ENCODE measurements at regions not wholly inside any gene's neighbourhood (a gene's known extent, or its start where the extent isn't known, plus 50 kb on each side); places are given as distances from the start of the nearest gene placed in this dataset.
"Not testable (repeated sequence)": the region's sequence is repeated elsewhere in the genome, so short reads cannot be mapped to it uniquely, and the experiment has no call there.

- H3K4me1 Mint-ChIP-seq (ENCODE audit: low read depth); ATAC-seq (replicated peaks in 1 of 2); H3K9me3 Mint-ChIP-seq; H3K27me3 Mint-ChIP-seq (ENCODE audit: low read depth); H3K4me3 Mint-ChIP-seq; H3K36me3 Mint-ChIP-seq (ENCODE audit: insufficient read depth in 2 of 2); H3K27ac Mint-ChIP-seq; DNase-seq: not testable (repeated sequence)
Measured at GRCh38 chrX:40387311-40387710, 193.5 kb upstream of the ATP6AP2 start.

- no peaks in the 10 kb centered on the region for H3K4me1 Mint-ChIP-seq (ENCODE audit: low read depth)
- ATAC-seq (replicated peaks in 1 of 2) (no peak), DNase-seq (no peak)
- no peak overlapping the region for H3K4me3 Mint-ChIP-seq
- H3K27ac Mint-ChIP-seq, result no peak overlapping the region
- H3K27me3 Mint-ChIP-seq (ENCODE audit: low read depth), result peaks cover 8% of the 10 kb centered on the region
- no peaks in the 10 kb centered on the region for H3K36me3 Mint-ChIP-seq (ENCODE audit: insufficient read depth in 2 of 2)
- no peaks in the 10 kb centered on the region for H3K9me3 Mint-ChIP-seq
Measured at GRCh38 chrX:40385682-40386081, 195.1 kb upstream of the ATP6AP2 start.

- Mint-ChIP-seq H3K27ac (no peak overlapping the region), H3K9me3 (no peaks in the 10 kb centered on the region), H3K4me1 (ENCODE audit: low read depth) (no peaks in the 10 kb centered on the region), H3K27me3 (ENCODE audit: low read depth) (peaks cover 8% of the 10 kb centered on the region), H3K4me3 (no peak overlapping the region), H3K36me3 (ENCODE audit: insufficient read depth in 2 of 2) (no peaks in the 10 kb centered on the region)
- DNase-seq (no peak), ATAC-seq (replicated peaks in 1 of 2) (no peak)
Measured at GRCh38 chrX:40385256-40385655, 195.5 kb upstream of the ATP6AP2 start.

- Mint-ChIP-seq H3K4me3 (no peak overlapping the region), H3K36me3 (ENCODE audit: insufficient read depth in 2 of 2) (no peaks in the 10 kb centered on the region), H3K9me3 (peaks cover 0 to under 1% of the 10 kb centered on the region in 2 donors), H3K27ac (no peak overlapping the region), H3K27me3 (ENCODE audit: low read depth) (peaks cover 14% of the 10 kb centered on the region), H3K4me1 (ENCODE audit: low read depth) (no peaks in the 10 kb centered on the region)
- no peak for DNase-seq
- no peak for ATAC-seq (replicated peaks in 1 of 2)
Measured at GRCh38 chrX:40383969-40384368, 196.8 kb upstream of the ATP6AP2 start.

- DNase-seq (no peak), ATAC-seq (replicated peaks in 1 of 2) (no peak)
- Mint-ChIP-seq H3K4me3 (no peak overlapping the region), H3K9me3 (peaks cover 0 to 4% of the 10 kb centered on the region in 2 donors), H3K27ac (no peak overlapping the region), H3K27me3 (ENCODE audit: low read depth) (peaks cover 20% of the 10 kb centered on the region), H3K4me1 (ENCODE audit: low read depth) (no peaks in the 10 kb centered on the region), H3K36me3 (ENCODE audit: insufficient read depth in 2 of 2) (peaks cover 0 to 3% of the 10 kb centered on the region in 2 donors)
Measured at GRCh38 chrX:40383360-40383759, 197.4 kb upstream of the ATP6AP2 start.

GRCh38 chrX:40380655-40381488 lies 199.9 kb upstream of the ATP6AP2 start:
- Mint-ChIP-seq H3K27ac (no peak overlapping the region), H3K27me3 (ENCODE audit: low read depth) (peaks cover 21% of the 10 kb centered on the region), H3K4me3 (no peak overlapping the region), H3K4me1 (ENCODE audit: low read depth) (no peaks in the 10 kb centered on the region), H3K36me3 (ENCODE audit: insufficient read depth in 2 of 2) (peaks cover 0 to 3% of the 10 kb centered on the region in 2 donors), H3K9me3 (peaks cover 0 to 4% of the 10 kb centered on the region in 2 donors)
- DNase-seq (no peak), ATAC-seq (replicated peaks in 1 of 2) (no peak)

GRCh38 chrX:40377684-40378083 lies 203.1 kb upstream of the ATP6AP2 start:
- DNase-seq (no peak), ATAC-seq (replicated peaks in 1 of 2) (no peak)
- Mint-ChIP-seq H3K36me3 (ENCODE audit: insufficient read depth in 2 of 2) (peaks cover 0 to 3% of the 10 kb centered on the region in 2 donors), H3K4me3 (no peak overlapping the region), H3K9me3 (peaks cover 0 to 4% of the 10 kb centered on the region in 2 donors), H3K27ac (no peak overlapping the region), H3K27me3 (ENCODE audit: low read depth) (peaks cover 19% of the 10 kb centered on the region), H3K4me1 (ENCODE audit: low read depth) (no peaks in the 10 kb centered on the region)

- H3K27me3 Mint-ChIP-seq (ENCODE audit: low read depth), result peaks cover 23% of the 10 kb centered on the region
- no peak overlapping the region for H3K27ac Mint-ChIP-seq
- ATAC-seq (replicated peaks in 1 of 2) (no peak), DNase-seq (no peak)
- H3K4me3 Mint-ChIP-seq, result no peak overlapping the region
- no peaks in the 10 kb centered on the region for H3K4me1 Mint-ChIP-seq (ENCODE audit: low read depth)
- peaks cover 0 to 4% of the 10 kb centered on the region in 2 donors for H3K9me3 Mint-ChIP-seq
- peaks cover 0 to 3% of the 10 kb centered on the region in 2 donors for H3K36me3 Mint-ChIP-seq (ENCODE audit: insufficient read depth in 2 of 2)
Measured at GRCh38 chrX:40374486-40374885, 206.3 kb upstream of the ATP6AP2 start.

- Mint-ChIP-seq H3K4me3 (no peak overlapping the region), H3K4me1 (ENCODE audit: low read depth) (no peaks in the 10 kb centered on the region), H3K27me3 (ENCODE audit: low read depth) (peaks cover 15% of the 10 kb centered on the region)
Measured at GRCh38 chrX:40373641-40374040, 207.1 kb upstream of the ATP6AP2 start.

GRCh38 chrX:40373025-40373424 lies 207.7 kb upstream of the ATP6AP2 start:
- Mint-ChIP-seq H3K27me3 (ENCODE audit: low read depth) (peaks cover 11% of the 10 kb centered on the region), H3K4me3 (no peak overlapping the region)
- no peak for DNase-seq

More at GRCh38 chrX:40373641-40374040, 207.1 kb upstream of the ATP6AP2 start:
- peaks cover 0 to under 1% of the 10 kb centered on the region in 2 donors for H3K9me3 Mint-ChIP-seq
- H3K36me3 Mint-ChIP-seq (ENCODE audit: insufficient read depth in 2 of 2), result peaks cover 0 to under 1% of the 10 kb centered on the region in 2 donors
- no peak for ATAC-seq (replicated peaks in 1 of 2)
- no peak for DNase-seq
- no peak overlapping the region for H3K27ac Mint-ChIP-seq

GRCh38 chrX:40371376-40371775 lies 209.4 kb upstream of the ATP6AP2 start:
- Mint-ChIP-seq H3K27me3 (ENCODE audit: low read depth) (peaks cover 19% of the 10 kb centered on the region), H3K4me3 (no peak overlapping the region), H3K9me3 (no peaks in the 10 kb centered on the region), H3K27ac (no peak overlapping the region), H3K36me3 (ENCODE audit: insufficient read depth in 2 of 2) (no peaks in the 10 kb centered on the region), H3K4me1 (ENCODE audit: low read depth) (no peaks in the 10 kb centered on the region)
- DNase-seq, result no peak
- no peak for ATAC-seq (replicated peaks in 1 of 2)

More at GRCh38 chrX:40373025-40373424, 207.7 kb upstream of the ATP6AP2 start:
- no peaks in the 10 kb centered on the region for H3K36me3 Mint-ChIP-seq (ENCODE audit: insufficient read depth in 2 of 2)
- H3K27ac Mint-ChIP-seq, result no peak overlapping the region
- H3K4me1 Mint-ChIP-seq (ENCODE audit: low read depth), result no peaks in the 10 kb centered on the region
- no peaks in the 10 kb centered on the region for H3K9me3 Mint-ChIP-seq
- no peak for ATAC-seq (replicated peaks in 1 of 2)

- Mint-ChIP-seq H3K27me3 (ENCODE audit: low read depth) (peaks cover 18% of the 10 kb centered on the region), H3K4me1 (ENCODE audit: low read depth) (no peaks in the 10 kb centered on the region), H3K4me3 (no peak overlapping the region), H3K36me3 (ENCODE audit: insufficient read depth in 2 of 2) (no peaks in the 10 kb centered on the region), H3K27ac (no peak overlapping the region), H3K9me3 (peaks cover 2 to 3% of the 10 kb centered on the region in 2 donors)
- DNase-seq (no peak), ATAC-seq (replicated peaks in 1 of 2) (no peak)
Measured at GRCh38 chrX:40368611-40369061, 212.1 kb upstream of the ATP6AP2 start.

GRCh38 chrX:40366661-40367060 lies 214.1 kb upstream of the ATP6AP2 start:
- ATAC-seq (replicated peaks in 1 of 2) (no peak), DNase-seq (no peak)
- Mint-ChIP-seq H3K27ac (no peak overlapping the region), H3K4me1 (ENCODE audit: low read depth) (no peaks in the 10 kb centered on the region), H3K9me3 (peaks cover 2 to 3% of the 10 kb centered on the region in 2 donors), H3K27me3 (ENCODE audit: low read depth) (peaks cover 19% of the 10 kb centered on the region), H3K4me3 (no peak overlapping the region), H3K36me3 (ENCODE audit: insufficient read depth in 2 of 2) (no peaks in the 10 kb centered on the region)

GRCh38 chrX:40362291-40362690 lies 218.5 kb upstream of the ATP6AP2 start:
- DNase-seq; H3K4me3 Mint-ChIP-seq; H3K9me3 Mint-ChIP-seq; H3K27ac Mint-ChIP-seq; H3K4me1 Mint-ChIP-seq (ENCODE audit: low read depth); ATAC-seq (replicated peaks in 1 of 2); H3K36me3 Mint-ChIP-seq (ENCODE audit: insufficient read depth in 2 of 2): not testable (repeated sequence)
- H3K27me3 Mint-ChIP-seq (ENCODE audit: low read depth), result peaks cover 16% of the 10 kb centered on the region
